ENCODE measurements at regions not wholly inside any gene's neighbourhood (a gene's known extent, or its start where the extent isn't known, plus 50 kb on each side); places are given as distances from the start of the nearest gene placed in this dataset.

GRCh38 chr4:124306352-124306751 lies 406.2 kb downstream of the ANKRD50 start:
- whole genome bisulfite sequencing, 2 donors = 0 to 9% methylated on average over 1 of the region's 1 CpG

GRCh38 chr4:124307143-124307542 lies 405.4 kb downstream of the ANKRD50 start:
- no peak for ATAC-seq (ENCODE audit: low FRiP score)
- no peaks in the 10 kb centered on the region for H3K36me3 ChIP-seq (ENCODE audit: control insufficient read depth in 1 of 2, insufficient read depth in 2 of 2, low read length in 1 of 2)
- H3K27me3 ChIP-seq (ENCODE audit: control insufficient read depth in 1 of 2, insufficient read depth in 2 of 2, low read length in 1 of 2) = no peaks in the 10 kb centered on the region
- no peak overlapping the region for H3K4me3 ChIP-seq (ENCODE audit: low read length in 2 of 2)
- WGBS, 2 donors = 92 to 95% methylated on average over 3 of the region's 3 CpGs
- no peak for DNase-seq
- no peaks in the 10 kb centered on the region for H3K9me3 ChIP-seq (ENCODE audit: control insufficient read depth, low read length)
- peaks cover 2 to 3% of the 10 kb centered on the region in 2 donors for H3K4me1 ChIP-seq (ENCODE audit: control insufficient read depth in 1 of 2, insufficient read depth in 2 of 2, low read length in 2 of 2)
- no peak overlapping the region for H3K27ac ChIP-seq (ENCODE audit: low read depth in 1 of 2, low read length in 2 of 2)
- intact Hi-C loops (cut with DNase I) = no loop called here

More at GRCh38 chr4:124306352-124306751, 406.2 kb downstream of the ANKRD50 start:
- intact Hi-C loops (cut with DNase I) = no loop called here
- ATAC-seq (ENCODE audit: low FRiP score) = no peak
- H3K4me3 ChIP-seq (ENCODE audit: low read length in 2 of 2) = no peak overlapping the region
- no peaks in the 10 kb centered on the region for H3K9me3 ChIP-seq (ENCODE audit: control insufficient read depth, low read length)
- no peaks in the 10 kb centered on the region for H3K27me3 ChIP-seq (ENCODE audit: control insufficient read depth in 1 of 2, insufficient read depth in 2 of 2, low read length in 1 of 2)
- peaks cover 2 to 3% of the 10 kb centered on the region in 2 donors for H3K4me1 ChIP-seq (ENCODE audit: control insufficient read depth in 1 of 2, insufficient read depth in 2 of 2, low read length in 2 of 2)
- no peak for DNase-seq
- H3K36me3 ChIP-seq (ENCODE audit: control insufficient read depth in 1 of 2, insufficient read depth in 2 of 2, low read length in 1 of 2) = no peaks in the 10 kb centered on the region
- H3K27ac ChIP-seq (ENCODE audit: low read depth in 1 of 2, low read length in 2 of 2) = no peak overlapping the region

GRCh38 chr4:124318292-124318691 lies 394.2 kb downstream of the ANKRD50 start:
- ATAC-seq (ENCODE audit: low FRiP score) = no peak
- DNase-seq = no peak
- no peaks in the 10 kb centered on the region for H3K9me3 ChIP-seq (ENCODE audit: control insufficient read depth, low read length)
- no peaks in the 10 kb centered on the region for H3K36me3 ChIP-seq (ENCODE audit: control insufficient read depth in 1 of 2, insufficient read depth in 2 of 2, low read length in 1 of 2)
- no peaks in the 10 kb centered on the region for H3K27me3 ChIP-seq (ENCODE audit: control insufficient read depth in 1 of 2, insufficient read depth in 2 of 2, low read length in 1 of 2)
- no peak overlapping the region for H3K4me3 ChIP-seq (ENCODE audit: low read length in 2 of 2)
- intact Hi-C loops (cut with DNase I) = no loop called here
- no peaks in the 10 kb centered on the region for H3K4me1 ChIP-seq (ENCODE audit: control insufficient read depth in 1 of 2, insufficient read depth in 2 of 2, low read length in 2 of 2)
- 93 to 96% methylated on average over 1 of the region's 1 CpG for WGBS, 2 donors
- H3K27ac ChIP-seq (ENCODE audit: low read depth in 1 of 2, low read length in 2 of 2) = no peak overlapping the region

DNA sequence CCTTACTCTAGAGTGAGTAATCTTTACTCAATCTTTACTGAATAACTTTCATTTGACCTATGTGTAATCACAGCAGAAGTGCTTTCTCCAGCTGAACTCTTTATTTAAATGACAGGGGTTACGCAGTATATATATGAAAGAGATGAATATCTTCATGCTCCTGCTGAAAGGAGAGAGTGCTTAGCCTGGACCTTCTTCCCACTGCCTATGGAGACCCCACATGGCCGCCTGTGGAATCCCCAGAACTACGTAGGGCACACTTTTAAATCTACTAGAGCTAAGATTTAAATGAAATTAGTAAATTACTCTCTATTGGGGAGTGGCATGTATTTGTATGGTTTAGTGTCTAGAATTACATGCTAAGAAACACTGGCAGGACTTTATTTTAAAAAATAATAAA lies 391.2 kb downstream of the ANKRD50 start:
- Histone ChIP-seq H3K36me3 (ENCODE audit: control insufficient read depth in 1 of 2, insufficient read depth in 2 of 2, low read length in 1 of 2) (no peaks in the 10 kb centered on the region), H3K27me3 (ENCODE audit: control insufficient read depth in 1 of 2, insufficient read depth in 2 of 2, low read length in 1 of 2) (no peaks in the 10 kb centered on the region), H3K4me1 (ENCODE audit: control insufficient read depth in 1 of 2, insufficient read depth in 2 of 2, low read length in 2 of 2) (no peaks in the 10 kb centered on the region), H3K9me3 (ENCODE audit: control insufficient read depth, low read length) (no peaks in the 10 kb centered on the region), H3K27ac (ENCODE audit: low read depth in 1 of 2, low read length in 2 of 2) (no peak overlapping the region), H3K4me3 (ENCODE audit: low read length in 2 of 2) (no peak overlapping the region)
- DNase-seq (no peak), ATAC-seq (ENCODE audit: low FRiP score) (no peak)
- intact Hi-C loops (cut with DNase I) = loop anchor here in 1 of 2 donors (10.0 kb wide), 1 partner anchor 557 kb away; no protein-coding TSS in a partner anchor
- 77 to 79% methylated on average over 3 of the region's 3 CpGs for WGBS, 2 donors

DNA sequence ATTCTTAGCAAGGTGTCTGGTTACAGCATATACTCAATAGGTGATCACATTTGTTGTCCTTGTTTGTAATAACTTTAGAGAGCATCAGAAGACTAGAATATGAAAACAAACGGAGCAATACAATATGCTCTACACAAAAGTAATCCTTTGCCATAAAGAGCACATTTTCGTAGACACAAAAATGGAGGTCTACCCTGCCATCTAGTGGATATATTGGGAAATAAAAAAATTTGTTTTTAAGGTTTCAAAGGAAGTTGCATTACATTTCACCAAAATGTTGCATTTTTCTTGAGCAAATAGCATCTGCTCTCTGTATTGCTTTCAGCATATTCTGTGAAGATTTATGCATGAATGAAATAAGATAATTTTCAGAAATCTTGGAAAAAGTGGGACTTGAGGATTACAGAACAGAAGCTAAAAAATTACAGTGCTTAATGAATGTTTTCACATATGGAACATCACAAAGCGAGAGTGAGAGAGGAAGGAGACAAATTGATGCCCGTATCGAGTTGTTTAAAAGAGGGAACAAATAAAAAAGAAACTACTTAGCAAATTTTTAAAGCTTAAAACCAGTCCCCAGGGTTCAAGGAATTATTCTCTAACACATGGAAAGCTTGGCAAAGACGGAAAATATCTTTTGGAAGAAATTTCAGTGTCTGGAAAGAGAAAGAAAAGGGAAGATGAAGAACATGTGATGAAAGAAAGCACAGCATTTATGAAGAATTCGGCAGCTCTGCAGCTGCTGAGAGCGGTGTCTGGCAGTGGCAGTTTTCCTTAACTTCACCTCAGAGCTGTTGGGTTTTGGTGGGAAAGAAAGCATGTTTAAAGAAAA lies 390.1 kb downstream of the ANKRD50 start:
- no peak overlapping the region for H3K27ac ChIP-seq (ENCODE audit: low read depth in 1 of 2, low read length in 2 of 2)
- H3K36me3 ChIP-seq (ENCODE audit: control insufficient read depth in 1 of 2, insufficient read depth in 2 of 2, low read length in 1 of 2) = no peaks in the 10 kb centered on the region
- no peak overlapping the region for H3K4me3 ChIP-seq (ENCODE audit: low read length in 2 of 2)
- ATAC-seq (ENCODE audit: low FRiP score) = peak; percentile 64
- H3K27me3 ChIP-seq (ENCODE audit: control insufficient read depth in 1 of 2, insufficient read depth in 2 of 2, low read length in 1 of 2) = no peaks in the 10 kb centered on the region
- WGBS, 2 donors = 44 to 51% methylated on average over 8 of the region's 8 CpGs
- no peak for DNase-seq
- no peaks in the 10 kb centered on the region for H3K9me3 ChIP-seq (ENCODE audit: control insufficient read depth, low read length)
- H3K4me1 ChIP-seq (ENCODE audit: control insufficient read depth in 1 of 2, insufficient read depth in 2 of 2, low read length in 2 of 2) = no peaks in the 10 kb centered on the region
- intact Hi-C loops (cut with DNase I) = loop anchor here in 1 of 2 donors (10.0 kb wide), 1 partner anchor 558 kb away; no protein-coding TSS in a partner anchor

GRCh38 chr4:124325690-124326089 lies 386.8 kb downstream of the ANKRD50 start:
- H3K4me3 ChIP-seq (ENCODE audit: low read length in 2 of 2) = no peak overlapping the region
- ATAC-seq (ENCODE audit: low FRiP score) = no peak
- H3K36me3 ChIP-seq (ENCODE audit: control insufficient read depth in 1 of 2, insufficient read depth in 2 of 2, low read length in 1 of 2) = no peaks in the 10 kb centered on the region
- no peak overlapping the region for H3K27ac ChIP-seq (ENCODE audit: low read depth in 1 of 2, low read length in 2 of 2)
- H3K4me1 ChIP-seq (ENCODE audit: control insufficient read depth in 1 of 2, insufficient read depth in 2 of 2, low read length in 2 of 2) = no peaks in the 10 kb centered on the region
- DNase-seq = no peak
- no peaks in the 10 kb centered on the region for H3K27me3 ChIP-seq (ENCODE audit: control insufficient read depth in 1 of 2, insufficient read depth in 2 of 2, low read length in 1 of 2)
- H3K9me3 ChIP-seq (ENCODE audit: control insufficient read depth, low read length) = no peaks in the 10 kb centered on the region
- intact Hi-C loops (cut with DNase I) = loop anchor here in 1 of 2 donors (10.0 kb wide), 1 partner anchor 561 kb away; no protein-coding TSS in a partner anchor

GRCh38 chr4:124329134-124329533 lies 383.4 kb downstream of the ANKRD50 start:
- no peaks in the 10 kb centered on the region for H3K4me1 ChIP-seq (ENCODE audit: control insufficient read depth in 1 of 2, insufficient read depth in 2 of 2, low read length in 2 of 2)
- no peaks in the 10 kb centered on the region for H3K27me3 ChIP-seq (ENCODE audit: control insufficient read depth in 1 of 2, insufficient read depth in 2 of 2, low read length in 1 of 2)
- no peak overlapping the region for H3K4me3 ChIP-seq (ENCODE audit: low read length in 2 of 2)
- no peaks in the 10 kb centered on the region for H3K36me3 ChIP-seq (ENCODE audit: control insufficient read depth in 1 of 2, insufficient read depth in 2 of 2, low read length in 1 of 2)
- DNase-seq (no peak), ATAC-seq (ENCODE audit: low FRiP score) (no peak)
- no peaks in the 10 kb centered on the region for H3K9me3 ChIP-seq (ENCODE audit: control insufficient read depth, low read length)
- no peak overlapping the region for H3K27ac ChIP-seq (ENCODE audit: low read depth in 1 of 2, low read length in 2 of 2)
- intact Hi-C loops (cut with DNase I) = loop anchor here in 1 of 2 donors (10.0 kb wide), 1 partner anchor 564 kb away; no protein-coding TSS in a partner anchor

- Histone ChIP-seq H3K27ac (ENCODE audit: low read depth in 1 of 2, low read length in 2 of 2) (no peak overlapping the region), H3K27me3 (ENCODE audit: control insufficient read depth in 1 of 2, insufficient read depth in 2 of 2, low read length in 1 of 2) (no peaks in the 10 kb centered on the region), H3K36me3 (ENCODE audit: control insufficient read depth in 1 of 2, insufficient read depth in 2 of 2, low read length in 1 of 2) (no peaks in the 10 kb centered on the region), H3K4me3 (ENCODE audit: low read length in 2 of 2) (no peak overlapping the region), H3K4me1 (ENCODE audit: control insufficient read depth in 1 of 2, insufficient read depth in 2 of 2, low read length in 2 of 2) (no peaks in the 10 kb centered on the region), H3K9me3 (ENCODE audit: control insufficient read depth, low read length) (no peaks in the 10 kb centered on the region)
- intact Hi-C loops (cut with DNase I) = loop anchor here in 1 of 2 donors (5.0 kb wide), 1 partner anchor 952 kb away; no protein-coding TSS in a partner anchor
- ATAC-seq (ENCODE audit: low FRiP score) = no peak
- 68% methylated on average over 3 of the region's 3 CpGs for WGBS, 2 donors
- DNase-seq = no peak
These were observed 382.5 kb downstream of the ANKRD50 start for GRCh38 chr4:124330045-124330444.

- H3K9me3 ChIP-seq (ENCODE audit: control insufficient read depth, low read length) = no peaks in the 10 kb centered on the region
- H3K4me1 ChIP-seq (ENCODE audit: control insufficient read depth in 1 of 2, insufficient read depth in 2 of 2, low read length in 2 of 2) = no peaks in the 10 kb centered on the region
- DNase-seq = no peak
- no peak for ATAC-seq (ENCODE audit: low FRiP score)
- no peaks in the 10 kb centered on the region for H3K27me3 ChIP-seq (ENCODE audit: control insufficient read depth in 1 of 2, insufficient read depth in 2 of 2, low read length in 1 of 2)
- 90 to 97% methylated on average over 1 of the region's 1 CpG for WGBS, 2 donors
- no peak overlapping the region for H3K4me3 ChIP-seq (ENCODE audit: low read length in 2 of 2)
- intact Hi-C loops (cut with DNase I) = loop anchor here in 1 of 2 donors (5.0 kb wide), 1 partner anchor 951 kb away; no protein-coding TSS in a partner anchor
- no peaks in the 10 kb centered on the region for H3K36me3 ChIP-seq (ENCODE audit: control insufficient read depth in 1 of 2, insufficient read depth in 2 of 2, low read length in 1 of 2)
- no peak overlapping the region for H3K27ac ChIP-seq (ENCODE audit: low read depth in 1 of 2, low read length in 2 of 2)
These were observed 380.8 kb downstream of the ANKRD50 start for GRCh38 chr4:124331781-124332180.

Data from aorta (tissue), 5 donors.